GM12872 (cell line): ENCODE measurements at regions not wholly inside any gene's neighbourhood (a gene's known extent, or its start where the extent isn't known, plus 50 kb on each side); places are given as distances from the start of the nearest gene placed in this dataset.

Source experiments
- CTCF ChIP-seq: IDR thresholded peaks from 3 replicates; pipeline ENCODE4 v1.5.1; 2011; ENCODE audit warnings: low read depth, mild to moderate bottlenecking, low read length, moderate library complexity; ENCODE audit not compliant: insufficient read depth

GRCh38 chrX:107542040-107542439, 86.3 kb upstream of the PRPS1 start:
- no peak for TF ChIP-seq CTCF

GRCh38 chrX:107542500-107542899, 85.8 kb upstream of the PRPS1 start:
- 0 out of 3 replicates have a peak, but pooled peaks have one; percentile 9 for TF ChIP-seq CTCF

GRCh38 chrX:107547621-107548020, 80.7 kb upstream of the PRPS1 start:
- TF ChIP-seq CTCF = no peak

- TF ChIP-seq CTCF = no peak
These were observed 79.5 kb upstream of the PRPS1 start for GRCh38 chrX:107548775-107549174.

GRCh38 chrX:107549504-107549903, 78.8 kb upstream of the PRPS1 start:
- TF ChIP-seq CTCF = no peak

- no peak for TF ChIP-seq CTCF
These were observed 76.8 kb upstream of the PRPS1 start for GRCh38 chrX:107551546-107551945.

- no peak for TF ChIP-seq CTCF
These were observed 75.4 kb upstream of the PRPS1 start for GRCh38 chrX:107552930-107553329.

- no peak for TF ChIP-seq CTCF
These were observed 71.3 kb upstream of the PRPS1 start for GRCh38 chrX:107556967-107557366.
